ENCODE measurements at regions not wholly inside any gene's neighbourhood (a gene's known extent, or its start where the extent isn't known, plus 50 kb on each side); places are given as distances from the start of the nearest gene placed in this dataset.

DNA sequence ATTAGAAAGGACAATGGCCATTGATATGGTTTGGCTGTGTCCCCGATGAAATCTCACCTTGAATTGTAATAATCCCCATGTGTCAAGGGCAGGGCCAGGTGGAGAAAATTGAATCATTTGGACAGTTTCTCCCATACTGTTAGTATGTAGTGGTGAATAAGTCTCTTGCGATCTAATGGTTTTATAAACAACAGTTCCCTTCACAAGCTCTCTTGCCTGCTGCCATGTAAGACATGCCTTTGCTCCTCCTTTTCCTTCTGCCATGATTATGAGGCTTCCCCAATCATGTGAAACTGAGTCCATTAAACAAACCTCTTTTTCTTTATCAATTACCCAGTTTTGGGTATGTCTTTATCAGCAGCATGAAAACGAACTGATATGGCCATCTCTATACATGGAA, 302.7 kb downstream of the SFMBT2 start:
- no peak for TF ChIP-seq CTCF (IDR thresholded peaks at IDR 0.05)
- no peak for TF ChIP-seq POLR2A (IDR thresholded peaks at IDR 0.05)
